IMR-90 (cell line): ENCODE measurements at regions not wholly inside any gene's neighbourhood (a gene's known extent, or its start where the extent isn't known, plus 50 kb on each side); places are given as distances from the start of the nearest gene placed in this dataset.

ENCODE experiments used
- CHD1 ChIP-seq: IDR thresholded peaks from 2 replicates; pipeline ENCODE4 v1.6.1; 2012; ENCODE audit warnings: low read depth, low read length, improper control_type of control experiment
- CTCF ChIP-seq: conservative IDR thresholded peaks from 2 replicates; pipeline ENCODE4 v1.5.1; 2012; ENCODE audit warnings: mild to moderate bottlenecking, low read depth, low read length, improper control_type of control experiment
- MAZ ChIP-seq: IDR thresholded peaks from 2 replicates; pipeline ENCODE4 v1.6.1; 2012; ENCODE audit warnings: low read depth, mild to moderate bottlenecking, low read length, improper control_type of control experiment, moderate library complexity, borderline replicate concordance
- POLR2A ChIP-seq: IDR thresholded peaks from 2 replicates; pipeline ENCODE4 v1.6.1; 2012; ENCODE audit warnings: mild to moderate bottlenecking, low read depth, low read length

DNA sequence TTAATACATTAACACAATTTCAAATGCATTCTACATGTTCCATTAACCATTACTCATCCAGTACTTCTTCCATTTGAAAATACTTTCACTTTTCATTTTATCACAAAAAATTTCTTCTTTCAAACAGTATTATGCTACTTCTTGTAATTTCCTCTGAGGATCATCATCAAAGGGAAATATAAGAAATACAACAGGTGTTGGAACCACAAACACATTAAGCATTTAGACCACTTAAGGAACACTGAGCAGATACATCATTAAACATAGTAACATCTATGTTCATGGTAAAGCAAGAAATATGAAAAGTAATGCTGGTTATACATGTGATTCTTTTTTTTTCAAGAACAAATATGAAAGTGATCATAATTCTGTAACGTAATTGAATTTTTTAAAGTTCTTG, 2207.0 kb downstream of the ARAP2 start:
- TF ChIP-seq CTCF (no peak), MAZ (no peak), CHD1 (no peak), POLR2A (no peak)
